Loucy (cell line): ENCODE measurements at regions not wholly inside any gene's neighbourhood (a gene's known extent, or its start where the extent isn't known, plus 50 kb on each side); places are given as distances from the start of the nearest gene placed in this dataset.

Experiments used
- EZH2phosphoT487 ChIP-seq: fragments of 200-600 bp; IDR thresholded peaks from 2 replicates; pipeline ENCODE4 v1.6.1; 2018; ENCODE audit warnings: antibody characterized with exemption, mild to moderate bottlenecking, moderate library complexity, borderline replicate concordance
- TF ChIP-seq, protein P1 (sequence below): fragments of 200-600 bp; sonication (generic); conservative IDR thresholded peaks from 2 replicates; pipeline ENCODE4 v1.5.1; 2014; ENCODE audit warnings: mild to moderate bottlenecking, antibody characterized with exemption, low read length

DNA sequence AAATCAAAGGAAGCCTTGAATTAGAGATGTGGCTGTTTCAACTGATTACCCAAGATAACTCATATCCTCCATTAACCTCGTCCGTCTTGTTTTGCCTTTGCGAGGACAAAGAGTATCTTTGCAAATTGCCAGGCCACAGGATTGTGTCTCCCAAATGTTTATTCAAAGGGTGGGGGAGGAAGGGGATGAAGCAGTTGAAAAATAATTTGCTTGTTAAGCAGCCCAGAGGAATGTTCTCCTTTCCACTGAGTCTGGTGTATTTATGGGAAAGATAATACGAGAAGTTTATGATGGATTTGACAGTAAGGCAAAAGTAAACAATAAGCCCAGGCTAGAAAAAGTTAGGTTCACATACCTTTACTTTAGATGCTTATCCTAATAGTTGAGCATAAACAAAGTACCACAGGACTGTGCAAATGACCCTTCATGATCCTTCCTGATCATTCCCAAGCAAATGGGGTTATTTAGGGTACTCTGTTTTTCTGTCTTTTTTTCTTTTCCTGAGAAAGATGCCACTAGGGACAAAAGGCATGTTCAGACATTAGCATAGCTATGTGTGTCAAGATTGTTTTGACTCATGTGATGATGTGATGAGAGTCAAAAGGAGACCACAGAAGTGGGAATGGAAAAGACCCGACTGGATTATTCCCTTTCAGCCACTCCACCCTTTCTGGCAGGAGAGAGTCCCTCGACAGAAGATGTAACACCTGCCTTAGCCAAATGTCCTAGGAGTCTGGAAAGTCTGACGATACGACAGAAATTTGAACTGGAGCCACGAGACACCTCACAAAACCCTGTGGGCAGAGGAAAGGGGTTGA, 243.0 kb upstream of the GLI3 start:
- TF ChIP-seq, protein P1, sequence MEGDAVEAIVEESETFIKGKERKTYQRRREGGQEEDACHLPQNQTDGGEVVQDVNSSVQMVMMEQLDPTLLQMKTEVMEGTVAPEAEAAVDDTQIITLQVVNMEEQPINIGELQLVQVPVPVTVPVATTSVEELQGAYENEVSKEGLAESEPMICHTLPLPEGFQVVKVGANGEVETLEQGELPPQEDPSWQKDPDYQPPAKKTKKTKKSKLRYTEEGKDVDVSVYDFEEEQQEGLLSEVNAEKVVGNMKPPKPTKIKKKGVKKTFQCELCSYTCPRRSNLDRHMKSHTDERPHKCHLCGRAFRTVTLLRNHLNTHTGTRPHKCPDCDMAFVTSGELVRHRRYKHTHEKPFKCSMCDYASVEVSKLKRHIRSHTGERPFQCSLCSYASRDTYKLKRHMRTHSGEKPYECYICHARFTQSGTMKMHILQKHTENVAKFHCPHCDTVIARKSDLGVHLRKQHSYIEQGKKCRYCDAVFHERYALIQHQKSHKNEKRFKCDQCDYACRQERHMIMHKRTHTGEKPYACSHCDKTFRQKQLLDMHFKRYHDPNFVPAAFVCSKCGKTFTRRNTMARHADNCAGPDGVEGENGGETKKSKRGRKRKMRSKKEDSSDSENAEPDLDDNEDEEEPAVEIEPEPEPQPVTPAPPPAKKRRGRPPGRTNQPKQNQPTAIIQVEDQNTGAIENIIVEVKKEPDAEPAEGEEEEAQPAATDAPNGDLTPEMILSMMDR, result no peak
- no peak for TF ChIP-seq EZH2phosphoT487
